Anterior cingulate cortex (tissue), 58 donors: ENCODE measurements at regions not wholly inside any gene's neighbourhood (a gene's known extent, or its start where the extent isn't known, plus 50 kb on each side); places are given as distances from the start of the nearest gene placed in this dataset.

ENCODE experiments used
- DNase-seq, 58 donors: peaks; one replicate each; lab custom pipeline; 2025; lab: John Stamatoyannopoulos, UW

DNA sequence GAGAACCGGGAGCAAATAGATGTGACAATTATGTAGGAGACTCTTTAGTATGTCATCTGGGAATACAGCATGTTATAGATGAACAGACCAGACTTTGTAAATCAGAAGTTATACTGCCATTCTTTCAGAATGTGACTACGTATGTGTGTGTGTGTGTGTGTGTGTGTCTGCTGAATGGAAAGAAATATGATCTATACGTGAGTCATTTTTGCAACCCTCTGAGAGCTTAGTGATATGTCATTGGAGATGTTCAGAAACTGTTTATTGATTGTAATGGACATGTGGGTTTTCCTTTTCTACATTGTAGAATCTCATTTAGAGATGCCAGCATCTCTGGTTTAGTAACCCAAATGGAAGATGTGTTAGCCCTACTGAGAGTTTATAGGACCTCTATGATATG lies 731.5 kb downstream of the TLE1 start:
- no peak for DNase-seq

DNA sequence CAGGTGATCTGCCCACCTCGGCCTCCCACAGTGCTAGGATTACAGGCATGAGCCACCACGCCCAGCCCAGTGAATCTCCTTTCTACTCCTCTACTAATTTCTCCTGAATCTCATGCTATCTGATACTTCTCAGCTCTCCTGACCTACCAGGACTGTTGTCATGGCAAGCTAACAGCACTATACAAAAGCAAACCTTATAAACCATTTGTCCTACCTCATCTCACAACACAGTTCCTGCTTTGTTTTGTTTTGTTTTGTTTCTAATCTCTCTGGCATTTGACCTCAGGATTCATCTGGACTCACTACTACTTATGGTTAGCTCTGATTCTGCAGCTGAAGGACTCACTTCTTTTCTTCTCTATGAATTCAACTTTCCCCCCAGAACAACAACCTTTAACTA lies 734.8 kb downstream of the TLE1 start:
- no peak for DNase-seq

DNA sequence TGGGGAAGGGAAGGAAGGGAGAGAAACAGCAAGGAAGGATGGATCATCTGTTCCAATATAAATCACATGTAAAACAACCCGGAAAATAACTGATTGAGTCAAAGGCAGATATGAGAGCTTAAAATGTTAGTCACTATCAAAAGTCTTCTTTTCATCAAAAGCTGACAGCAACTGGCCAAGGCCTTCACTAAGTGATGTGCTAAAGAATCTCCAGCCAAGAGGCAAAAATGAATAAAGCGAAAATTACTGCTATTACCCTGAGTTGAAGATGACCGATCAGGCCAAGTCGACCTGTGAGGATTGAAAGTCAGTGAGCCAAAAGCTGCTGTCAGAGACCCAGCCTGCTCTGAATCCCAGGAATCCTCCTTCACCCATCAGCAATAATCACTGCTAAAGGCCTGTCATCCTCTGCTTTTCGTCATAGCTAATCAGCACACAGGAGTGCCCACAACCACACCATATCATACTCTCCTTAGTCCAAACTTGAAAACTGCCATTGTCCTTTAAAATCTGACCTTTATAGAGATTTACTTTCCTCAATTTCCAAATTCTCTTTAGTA lies 736.9 kb downstream of the TLE1 start:
- no peak for DNase-seq

- peak in 7 of 58 donors; percentile 2 to 30 (median 4) for DNase-seq
These were observed 737.7 kb downstream of the TLE1 start for GRCh38 chr9:80951675-80952074.

- DNase-seq, result no peak
These were observed 740.5 kb downstream of the TLE1 start for GRCh38 chr9:80948876-80949275.

DNA sequence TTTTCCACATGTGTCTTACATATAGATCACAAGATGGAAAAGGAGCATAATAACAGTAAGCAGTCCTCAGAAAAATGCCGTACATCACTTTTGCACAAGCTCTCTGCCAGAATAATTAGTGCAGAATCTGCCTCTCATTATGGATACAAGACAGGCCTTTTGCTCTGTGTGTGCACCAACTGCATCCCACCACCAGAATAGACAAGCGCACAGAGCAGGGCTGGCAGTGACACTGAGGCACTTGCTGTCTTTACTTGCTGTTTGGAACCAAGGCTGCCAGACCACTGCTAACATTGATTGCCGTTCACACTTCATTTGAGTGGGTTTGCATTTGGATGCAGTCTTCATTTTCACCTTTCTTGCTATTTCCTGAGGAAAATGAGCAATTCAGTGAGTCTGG lies 741.3 kb downstream of the TLE1 start:
- peak in 7 of 58 donors; percentile 1 to 12 (median 4) for DNase-seq

- DNase-seq, result no peak
These were observed 742.7 kb downstream of the TLE1 start for GRCh38 chr9:80946496-80947170.

GRCh38 chr9:80945436-80945835 lies 743.9 kb downstream of the TLE1 start:
- DNase-seq, result no peak

DNA sequence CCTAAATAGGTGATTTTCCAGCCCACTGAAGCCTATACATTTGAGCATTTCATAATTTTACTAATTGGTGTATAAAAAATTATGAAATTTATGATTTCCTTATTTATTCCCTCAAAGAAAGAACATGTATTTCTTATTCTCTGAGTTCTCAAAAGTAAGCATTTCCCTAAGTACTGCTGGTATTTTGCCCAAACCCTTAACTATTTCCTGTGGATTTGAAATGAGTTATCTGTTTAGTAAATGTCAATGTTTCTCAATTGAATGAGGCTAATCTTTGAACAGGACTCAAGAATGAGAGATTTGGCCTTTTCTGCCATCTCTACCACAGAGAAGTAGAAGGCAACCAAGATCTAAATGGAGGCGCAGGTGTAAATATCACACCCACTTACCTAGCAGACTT lies 751.7 kb downstream of the TLE1 start:
- DNase-seq, result no peak

GRCh38 chr9:80934095-80934494 lies 755.3 kb downstream of the TLE1 start:
- no peak for DNase-seq

DNA sequence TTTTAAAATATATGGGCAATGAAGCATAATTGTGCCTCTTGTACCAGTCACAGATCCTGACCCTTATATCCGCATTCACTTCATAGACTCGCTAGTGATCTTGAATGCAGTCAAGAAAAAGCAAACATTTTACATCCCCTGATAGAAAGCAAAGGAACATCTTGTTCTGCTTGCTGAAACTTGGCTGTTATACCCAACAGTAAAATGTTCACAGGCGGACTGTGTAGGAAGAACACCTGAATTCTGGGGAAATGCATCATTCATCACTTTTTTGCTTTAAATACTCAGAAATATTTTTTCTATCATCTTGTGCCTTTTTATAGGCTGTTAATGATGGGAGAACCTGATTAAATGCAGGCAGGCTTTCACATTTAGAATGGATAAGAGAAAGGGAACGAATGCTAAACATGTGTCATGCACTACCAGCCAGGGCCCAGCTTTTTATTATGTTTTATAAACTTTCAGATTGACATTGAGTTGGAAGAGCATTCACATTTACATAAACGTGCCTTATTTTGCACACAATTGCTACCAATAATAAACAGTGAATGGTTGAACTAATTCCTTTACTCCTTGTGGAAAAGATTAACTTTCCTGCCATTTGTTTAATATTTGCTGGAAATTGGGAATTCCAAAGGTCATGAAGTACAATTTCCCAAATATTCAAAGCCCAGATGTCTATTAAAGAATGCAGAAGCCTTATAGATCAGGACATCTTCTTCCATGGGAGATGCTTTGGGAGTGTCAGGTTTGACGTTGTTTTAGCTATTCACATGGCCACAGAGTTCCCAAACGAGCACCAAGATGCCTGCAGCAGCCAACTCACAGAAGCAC lies 756.2 kb downstream of the TLE1 start:
- peak in 1 of 58 donors; percentile 41 for DNase-seq

GRCh38 chr9:80932181-80932580 lies 757.2 kb downstream of the TLE1 start:
- DNase-seq, result peak in 1 of 58 donors; percentile 6

GRCh38 chr9:80931163-80931562 lies 758.2 kb downstream of the TLE1 start:
- DNase-seq, result no peak

DNA sequence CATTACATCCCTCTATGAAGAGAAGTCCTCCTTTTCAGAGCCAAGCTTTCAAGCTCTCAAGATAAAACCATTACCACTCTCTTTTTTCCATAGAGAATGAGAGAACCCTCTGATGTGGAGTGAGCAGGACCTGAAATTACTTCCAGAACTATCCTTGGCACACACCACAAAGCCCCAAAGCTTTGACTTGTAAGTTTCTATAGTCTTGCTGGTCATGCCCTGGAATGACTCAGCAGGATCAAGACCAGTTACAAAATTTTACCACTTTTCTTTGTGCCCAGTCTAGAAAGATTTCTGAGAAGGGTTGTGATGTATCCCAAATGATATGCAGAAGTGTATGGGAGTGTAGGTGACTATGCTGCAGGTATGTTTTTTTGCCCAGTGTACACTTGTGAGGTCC lies 760.6 kb downstream of the TLE1 start:
- DNase-seq, result no peak

- DNase-seq, result no peak
These were observed 762.7 kb downstream of the TLE1 start for GRCh38 chr9:80926611-80927010.

- DNase-seq, result no peak
These were observed 766.8 kb downstream of the TLE1 start for GRCh38 chr9:80922544-80922943.

DNA sequence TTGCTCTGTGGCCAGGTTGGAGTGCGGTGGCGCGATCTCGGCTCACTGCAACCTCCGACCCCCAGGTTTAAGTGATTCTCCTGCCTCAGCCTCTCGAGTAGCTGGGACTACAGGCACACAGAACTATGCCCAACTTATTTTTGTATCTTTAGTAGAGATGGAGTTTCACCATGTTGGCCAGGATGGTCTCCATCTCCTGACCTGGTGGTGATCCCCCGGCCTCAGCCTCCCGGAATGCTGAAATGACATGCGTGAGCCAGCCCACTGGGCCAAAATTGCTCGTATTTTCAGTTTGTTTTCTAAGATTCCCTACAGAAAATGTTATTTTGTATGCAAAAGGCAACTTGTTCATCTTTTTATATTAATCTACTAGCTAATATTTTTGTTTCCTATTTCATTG lies 782.6 kb downstream of the TLE1 start:
- no peak for DNase-seq

DNA sequence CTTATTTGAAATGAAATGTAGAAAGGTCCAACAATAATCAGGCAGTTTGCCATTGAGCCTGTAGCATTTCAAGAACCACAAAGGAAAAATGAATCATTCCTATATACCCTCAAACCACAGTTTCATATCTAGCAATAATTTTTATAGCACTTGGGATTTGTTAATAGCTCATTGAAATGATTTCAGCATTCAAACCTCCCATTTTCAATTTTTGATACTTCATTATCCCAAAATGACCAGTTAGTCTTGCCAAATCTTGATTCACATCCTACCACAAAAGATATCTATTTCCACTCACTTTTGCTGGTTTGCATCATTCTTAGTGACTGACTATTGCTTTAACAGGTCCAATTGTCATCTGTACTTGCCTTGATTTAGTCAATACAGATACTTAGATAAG lies 790.1 kb downstream of the TLE1 start:
- DNase-seq, result no peak

- DNase-seq, result no peak
These were observed 796.2 kb downstream of the TLE1 start for GRCh38 chr9:80893190-80893589.

DNA sequence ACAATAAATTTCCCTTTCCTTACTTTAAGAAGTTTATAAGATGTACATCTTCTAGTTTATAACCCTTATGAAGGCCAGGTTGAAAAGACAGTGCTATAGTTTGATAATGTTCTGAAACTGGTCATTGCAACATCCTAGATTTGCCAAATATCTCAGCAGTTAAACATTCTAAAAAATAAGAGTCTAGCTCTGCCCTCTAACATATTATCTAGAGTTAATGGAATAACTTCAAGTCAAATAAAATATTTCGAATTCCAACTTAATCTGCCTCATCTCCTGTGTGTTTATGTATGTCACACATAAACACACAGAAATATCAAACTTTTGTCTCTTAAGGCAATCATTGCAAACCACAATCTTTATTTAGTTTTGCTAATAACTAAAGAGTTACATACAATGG lies 796.6 kb downstream of the TLE1 start:
- DNase-seq, result no peak

- no peak for DNase-seq
These were observed 799.2 kb downstream of the TLE1 start for GRCh38 chr9:80890124-80890523.

- DNase-seq, result peak in 34 of 58 donors; percentile 0 to 57 (median 3)
These were observed 803.5 kb downstream of the TLE1 start for GRCh38 chr9:80885894-80886293.
